Cardiac fibroblast (primary cell): ENCODE measurements at regions not wholly inside any gene's neighbourhood (a gene's known extent, or its start where the extent isn't known, plus 50 kb on each side); places are given as distances from the start of the nearest gene placed in this dataset.

Experiments used
- DNase-seq, 2 donors: peaks; one replicate each; pipeline versions ENCODE4 v3.0.0 to v3.0.0-alpha.2; 2010; ENCODE audit warnings: low read depth in 2 of 2
- H3K4me3 ChIP-seq, 2 donors: replicated peaks in 1 of 2; 1 replicate in 1 of 2; 2 replicates in 1 of 2; pipeline ENCODE4 v1.5.1; 2011; ENCODE audit warnings: low read depth in 2 of 2, low read length in 2 of 2, mild to moderate bottlenecking in 2 of 2, moderate library complexity in 1 of 2
- CTCF ChIP-seq: IDR thresholded peaks from one replicate; pipeline ENCODE4 v1.5.1; 2011; ENCODE audit warnings: low read depth, mild to moderate bottlenecking, low read length, inconsistent platforms

GRCh38 chr2:193965263-193965662 is 1691.8 kb upstream of the SLC39A10 start:
- no peak for TF ChIP-seq CTCF
- H3K4me3 ChIP-seq: no peak overlapping the region
- no peak for DNase-seq

- peak; percentile 75 for TF ChIP-seq CTCF
- DNase-seq: peak; percentile 74 to 88
- no peak overlapping the region for H3K4me3 ChIP-seq
Observed at GRCh38 chr2:193963472-193964119, 1693.4 kb upstream of the SLC39A10 start.

- TF ChIP-seq CTCF: no peak
- no peak overlapping the region for H3K4me3 ChIP-seq
- peak in 1 of 2 donors; percentile 11 for DNase-seq
Observed at GRCh38 chr2:193946806-193947205, 1710.2 kb upstream of the SLC39A10 start.

- DNase-seq: no peak
- no peak overlapping the region for H3K4me3 ChIP-seq
- no peak for TF ChIP-seq CTCF
Observed at GRCh38 chr2:193943406-193943960, 1713.5 kb upstream of the SLC39A10 start.

- TF ChIP-seq CTCF: no peak
- no peak for DNase-seq
- no peak overlapping the region for H3K4me3 ChIP-seq
Observed at GRCh38 chr2:193935114-193935513, 1721.9 kb upstream of the SLC39A10 start.

GRCh38 chr2:193929131-193929530 is 1727.9 kb upstream of the SLC39A10 start:
- H3K4me3 ChIP-seq: no peak overlapping the region
- peak in 1 of 2 donors; percentile 3 for DNase-seq
- TF ChIP-seq CTCF: no peak
